NCI-H748 (cell line): ENCODE measurements at regions not wholly inside any gene's neighbourhood (a gene's known extent, or its start where the extent isn't known, plus 50 kb on each side); places are given as distances from the start of the nearest gene placed in this dataset.
"Not testable (repeated sequence)": the region's sequence is repeated elsewhere in the genome, so short reads cannot be mapped to it uniquely, and the experiment has no call there.

Experiments
- DNase-seq: peaks from one replicate; lab custom pipeline; 2025; ENCODE audit not compliant: unreplicated experiment; lab: John Stamatoyannopoulos, UW

- DNase-seq = no peak
Measured at GRCh38 chr5:56405116-56405908, 172.2 kb upstream of the ANKRD55 start.

DNA sequence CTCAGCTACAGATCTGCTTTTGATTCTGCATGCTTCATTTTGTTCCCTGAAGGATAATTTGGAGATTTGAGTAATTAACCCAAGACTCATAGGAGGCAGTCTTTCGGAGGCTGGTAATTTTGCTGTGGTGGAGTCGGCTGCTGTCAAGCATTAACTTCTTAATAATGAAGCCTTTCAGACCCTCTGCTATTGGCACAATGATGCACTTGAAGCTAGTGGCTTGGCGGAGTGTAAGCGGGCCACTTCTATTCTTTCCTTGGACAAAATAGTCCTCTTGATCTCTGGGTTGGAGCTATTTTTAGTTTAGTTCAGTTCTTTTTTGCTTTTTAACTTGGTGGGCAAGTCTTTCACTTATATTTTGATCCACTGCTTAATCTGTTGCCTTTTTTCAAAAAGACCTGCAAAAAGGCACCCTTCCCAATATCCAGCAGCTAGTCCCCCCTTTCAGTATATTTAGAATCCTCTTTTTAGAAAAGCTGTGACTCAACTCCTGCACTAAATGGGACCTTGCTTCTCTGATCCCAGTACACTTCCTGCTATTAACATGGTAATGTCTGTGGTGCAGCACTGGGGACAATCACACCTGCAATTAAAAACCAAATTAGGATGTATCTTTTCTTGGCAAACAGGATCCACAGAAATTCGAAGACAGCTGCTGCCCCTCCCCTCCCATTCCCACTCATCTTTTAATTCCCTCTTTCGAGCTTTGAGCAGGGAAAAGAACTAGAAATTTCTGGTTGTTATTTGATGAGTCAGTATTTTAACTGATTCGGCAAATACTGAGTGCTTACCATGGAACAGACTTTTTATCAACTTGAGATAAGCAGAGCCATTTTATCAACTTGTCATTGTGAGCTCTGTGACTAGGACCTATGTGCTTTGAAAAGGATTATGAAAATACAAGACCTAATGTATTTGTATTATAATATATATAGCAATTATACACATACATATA is 169.4 kb upstream of the ANKRD55 start:
- DNase-seq = peak; percentile 57

- DNase-seq = not testable (repeated sequence)
Measured at GRCh38 chr5:56397796-56398195, 164.7 kb upstream of the ANKRD55 start.

- no peak for DNase-seq
Measured at GRCh38 chr5:56396634-56397033, 163.5 kb upstream of the ANKRD55 start.

DNA sequence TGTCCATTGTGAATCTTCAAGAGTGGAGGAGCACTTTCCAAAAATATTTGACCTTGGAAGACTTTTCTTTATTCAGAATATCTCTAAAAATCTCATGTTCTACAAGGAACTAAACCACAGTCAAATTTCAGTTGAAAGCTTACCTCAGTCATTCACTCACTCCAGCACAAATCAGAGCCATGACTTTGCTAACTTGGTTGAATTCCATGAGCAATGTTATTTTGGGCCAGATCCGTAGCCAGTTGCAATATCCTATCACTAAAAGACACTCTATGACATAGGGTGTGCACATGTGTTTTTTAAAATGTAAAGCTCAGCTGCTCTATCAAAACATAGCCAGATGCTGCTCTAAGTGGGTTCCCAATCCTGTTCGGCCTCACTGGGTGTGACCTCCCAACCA is 156.1 kb upstream of the ANKRD55 start:
- no peak for DNase-seq

GRCh38 chr5:56388229-56388985 is 155.3 kb upstream of the ANKRD55 start:
- no peak for DNase-seq

DNA sequence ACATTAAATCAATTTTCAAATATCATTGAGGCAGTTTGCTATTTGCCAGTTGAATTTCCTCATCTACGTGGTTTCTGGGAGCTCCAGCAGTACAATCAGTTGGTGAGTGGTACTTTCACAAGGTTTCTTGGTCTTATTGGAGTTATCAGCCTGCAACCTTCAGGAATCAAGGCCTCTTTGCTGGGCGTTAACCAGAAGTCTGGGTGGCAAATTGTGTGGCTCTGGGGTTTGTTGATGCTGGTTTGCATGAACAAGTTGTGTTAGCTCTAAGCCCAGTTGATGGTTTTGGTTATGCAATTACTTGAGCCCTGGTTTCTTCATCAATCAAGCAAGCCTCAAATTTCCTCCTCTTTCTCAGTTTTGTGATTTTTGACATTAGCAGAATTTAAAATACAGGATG is 152.9 kb upstream of the ANKRD55 start:
- no peak for DNase-seq

DNA sequence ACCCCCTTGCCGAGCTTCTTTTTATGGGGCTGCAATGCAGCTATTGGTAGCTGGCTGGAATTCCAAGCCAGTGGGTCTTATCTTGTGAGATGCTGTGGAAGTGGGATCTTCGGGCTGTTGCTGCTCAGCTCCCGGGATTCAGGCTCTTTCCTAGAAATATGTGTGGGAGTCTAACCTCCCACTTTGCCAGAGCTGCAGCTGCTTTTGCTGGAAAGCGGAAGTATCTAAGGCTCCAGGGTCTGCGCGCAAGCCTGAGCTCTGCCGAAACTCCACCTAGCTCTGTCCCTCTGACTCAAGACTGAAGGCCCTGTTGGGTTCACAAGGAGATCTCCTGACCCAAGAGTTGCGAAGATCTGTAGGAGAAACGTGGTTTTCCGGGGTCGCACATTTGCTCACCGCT is 151.1 kb upstream of the ANKRD55 start:
- DNase-seq = no peak

DNA sequence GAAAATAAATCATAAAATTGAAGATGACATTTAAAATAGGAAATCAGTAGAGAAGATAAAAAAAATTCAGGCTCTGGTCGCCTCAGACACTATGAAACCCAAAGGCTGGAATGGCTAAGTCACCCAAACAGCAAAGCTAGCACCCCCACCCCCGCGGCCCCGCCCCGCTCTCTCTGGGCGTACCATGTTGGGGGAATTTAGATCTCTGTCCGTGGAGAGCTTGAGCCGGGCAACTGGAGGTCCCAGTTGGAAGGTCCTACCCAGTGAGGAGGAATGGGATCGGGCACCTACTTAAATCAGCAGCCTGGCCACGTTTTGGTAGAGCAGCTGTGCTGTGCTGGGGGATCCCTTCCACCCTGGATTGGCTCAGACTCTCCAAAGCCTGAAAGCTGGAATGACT is 150.6 kb upstream of the ANKRD55 start:
- DNase-seq = no peak

DNA sequence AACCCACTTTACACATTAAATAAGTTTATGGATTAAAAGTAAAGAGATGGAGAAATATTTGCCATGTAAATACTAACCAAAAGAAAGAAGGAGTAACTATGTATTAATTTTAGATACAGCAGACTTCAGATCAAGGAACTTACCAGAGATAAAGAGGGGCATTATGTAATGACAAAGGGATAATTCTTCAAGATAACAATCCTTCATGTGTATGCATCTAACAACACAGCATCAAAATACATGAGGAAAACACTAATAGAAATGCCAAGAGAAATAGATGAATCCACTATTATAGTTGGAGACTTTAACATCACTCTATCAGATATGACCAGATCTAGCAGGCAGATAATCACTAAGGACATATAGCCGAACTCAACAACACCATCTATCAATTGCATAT is 149.8 kb upstream of the ANKRD55 start:
- no peak for DNase-seq

DNA sequence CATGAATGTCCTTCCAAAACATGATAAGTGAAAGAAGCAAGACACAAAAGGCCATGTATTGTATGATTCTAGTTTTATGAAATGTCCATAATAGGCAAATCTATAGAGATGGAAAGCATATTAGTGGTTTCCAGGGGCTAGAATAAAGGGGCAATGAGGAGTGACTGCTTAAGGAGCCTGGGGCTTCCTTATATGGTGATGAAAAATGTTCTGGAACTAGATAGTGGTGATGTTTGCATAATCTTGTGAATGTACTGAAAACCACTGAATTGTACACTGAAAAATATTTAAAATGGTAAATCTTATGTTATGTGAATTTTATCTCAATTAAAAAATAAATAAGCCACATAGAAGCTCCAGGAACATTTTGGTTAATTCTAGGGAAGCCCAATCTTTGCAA is 144.4 kb upstream of the ANKRD55 start:
- no peak for DNase-seq

DNA sequence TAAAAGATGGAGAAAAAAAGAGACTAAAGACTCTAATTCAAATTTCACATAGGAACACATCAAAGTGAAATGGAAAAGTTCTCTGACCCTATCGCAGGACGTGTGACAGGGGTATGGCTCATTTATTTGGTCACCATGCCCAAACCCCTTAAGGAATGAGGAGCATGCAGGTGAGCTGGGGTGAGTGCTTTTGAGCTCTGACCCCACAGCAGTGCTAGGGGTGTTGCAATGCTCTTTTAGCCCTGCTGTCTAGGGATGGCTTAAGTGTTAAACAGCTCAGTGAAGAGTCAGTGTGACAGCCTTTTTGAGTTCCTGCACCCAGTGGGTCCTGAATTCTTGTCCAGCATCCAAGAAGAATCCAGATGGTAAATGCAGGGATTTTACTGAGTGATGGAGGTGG is 143.0 kb upstream of the ANKRD55 start:
- no peak for DNase-seq

DNA sequence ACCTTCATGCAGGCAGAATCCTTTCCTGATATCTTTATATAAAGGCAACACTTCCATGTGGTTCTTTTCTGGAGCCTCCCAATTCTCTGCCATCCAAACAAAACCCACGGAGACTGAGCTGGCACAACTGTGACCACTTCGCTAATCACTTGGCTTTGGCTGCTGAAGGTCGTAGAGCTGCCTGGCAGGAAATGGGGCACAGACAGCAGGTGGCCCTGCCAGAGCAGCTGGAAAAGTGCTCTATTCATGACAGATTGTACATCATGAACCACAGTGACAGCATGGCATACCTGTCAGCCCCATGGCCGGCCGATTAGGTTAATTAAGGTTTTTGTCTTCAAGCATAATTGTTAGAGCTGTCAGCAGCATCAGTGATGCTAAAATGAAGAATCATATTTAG is 141.9 kb upstream of the ANKRD55 start:
- DNase-seq = peak; percentile 3

- DNase-seq = not testable (repeated sequence)
Measured at GRCh38 chr5:56372491-56372890, 139.4 kb upstream of the ANKRD55 start.

GRCh38 chr5:56369361-56369811 is 136.3 kb upstream of the ANKRD55 start:
- no peak for DNase-seq

DNA sequence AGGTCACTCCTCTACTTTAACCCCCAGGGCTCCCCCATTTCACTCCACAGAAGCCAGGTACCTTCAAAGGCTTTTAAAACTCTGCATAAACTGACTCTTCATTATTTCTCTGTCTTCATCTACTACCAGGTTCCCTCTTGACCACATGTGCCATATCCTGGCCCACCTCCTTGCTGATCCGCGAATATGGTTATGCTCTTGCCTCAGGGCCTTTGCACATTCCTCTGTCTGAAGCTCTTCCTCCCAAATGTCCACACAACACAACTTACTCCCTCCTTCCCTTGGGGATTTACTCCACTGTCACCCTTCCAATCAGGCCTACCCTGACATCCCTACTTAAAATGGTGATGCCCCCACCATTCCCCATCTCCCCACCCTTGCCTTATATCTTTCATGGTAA is 134.6 kb upstream of the ANKRD55 start:
- DNase-seq = no peak

DNA sequence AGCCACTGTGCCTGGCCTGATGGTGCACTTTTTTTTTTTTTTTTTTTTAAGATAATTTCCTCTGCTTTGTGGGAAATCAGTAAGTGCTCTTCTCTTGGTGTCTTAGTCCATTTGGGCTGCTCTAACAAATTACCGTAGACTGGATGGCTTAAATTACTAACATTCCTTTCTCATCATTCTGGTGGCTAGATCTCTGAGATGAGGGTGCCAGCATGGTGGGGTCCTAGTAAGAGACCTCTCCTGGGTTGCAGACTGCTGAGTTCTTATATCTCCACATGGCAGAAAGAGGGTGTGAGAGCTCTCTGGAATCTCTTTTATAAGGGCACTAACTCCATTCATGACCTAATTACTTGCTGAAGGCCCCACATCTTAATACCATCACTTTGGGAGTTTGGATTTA is 133.9 kb upstream of the ANKRD55 start:
- DNase-seq = no peak

- DNase-seq = no peak
Measured at GRCh38 chr5:56361398-56361797, 128.3 kb upstream of the ANKRD55 start.

- no peak for DNase-seq
Measured at GRCh38 chr5:56360816-56361215, 127.7 kb upstream of the ANKRD55 start.

DNA sequence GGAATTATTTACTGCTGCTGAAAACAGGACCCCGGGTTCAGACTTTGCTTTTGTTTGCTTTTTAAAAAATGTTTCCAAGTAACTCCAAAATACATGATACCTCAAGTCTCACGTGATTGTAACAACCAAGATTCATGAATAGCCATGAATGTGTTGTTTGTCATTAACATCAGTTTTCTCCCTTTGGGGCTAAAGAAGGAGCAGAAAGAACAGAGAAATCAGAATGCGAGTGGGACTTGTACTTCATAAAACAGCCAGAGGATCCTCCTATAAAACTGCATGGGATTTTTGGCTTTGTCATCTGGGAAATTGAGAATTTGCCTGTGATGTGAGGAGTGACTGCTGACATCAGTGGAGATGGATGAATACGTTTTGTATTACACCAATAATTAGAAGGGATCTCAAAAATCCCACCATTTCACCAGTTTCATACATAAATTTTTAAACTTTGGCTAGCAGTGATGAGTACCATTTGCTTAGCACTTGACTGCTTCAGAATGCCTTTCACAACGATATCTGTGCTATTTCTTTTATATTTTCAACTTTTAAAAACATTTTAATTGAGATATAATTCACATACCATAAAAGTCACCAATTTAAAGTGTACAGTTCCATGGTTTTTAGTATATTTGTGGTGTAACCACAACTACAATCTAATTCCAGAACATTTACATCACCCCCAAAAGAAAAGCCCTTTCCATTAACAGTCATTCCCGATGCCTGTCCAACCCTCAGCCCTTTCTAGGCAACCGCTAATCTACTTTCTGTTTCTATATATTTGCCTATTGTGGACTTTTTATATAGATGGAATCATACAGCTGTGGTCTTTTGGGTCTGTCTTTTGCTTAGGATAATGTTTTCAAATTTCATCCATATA is 126.9 kb upstream of the ANKRD55 start:
- DNase-seq = no peak
